Spleen (tissue), 7 donors: ENCODE measurements at regions not wholly inside any gene's neighbourhood (a gene's known extent, or its start where the extent isn't known, plus 50 kb on each side); places are given as distances from the start of the nearest gene placed in this dataset.

ENCODE experiments used
- CTCF ChIP-seq, 11 experiments: fragments of 200-600 bp in 7 of 11; fragments of 450-650 bp in 4 of 11; sonication (generic) in 4 of 11; IDR thresholded peaks in 8 of 11; conservative IDR thresholded peaks in 3 of 11; 1 replicate in 7 of 11; 2 replicates in 4 of 11; pipeline versions ENCODE4 v1.4.0 to v1.8.0; 2016 to 2021; ENCODE audit warnings: antibody characterized with exemption in 11 of 11, inconsistent platforms in 4 of 11, mild to moderate bottlenecking in 1 of 11
- POLR2A ChIP-seq, 3 donors: fragments of 450-650 bp; IDR thresholded peaks; one replicate each; pipeline ENCODE4 v1.5.1; 2017; ENCODE audit warnings: antibody characterized with exemption in 3 of 3, mild to moderate bottlenecking in 1 of 3
- donor health status: DM: no; HTN: no; CAD: no; lungs with moderate emphysema.
- donor health status: DM: no; HTN: no; CAD: no.
- donor health status: DM: no; HTN: no; CAD: no.

GRCh38 chr5:44969825-44970224 lies 161.1 kb downstream of the MRPS30 start:
- no peak for TF ChIP-seq CTCF (IDR thresholded peaks at IDR 0.05 in 8 of 11, conservative IDR thresholded peaks at IDR 0.05 in 3 of 11)
- TF ChIP-seq POLR2A (IDR thresholded peaks at IDR 0.05), result no peak
